GM13976 (cell line): ENCODE measurements at regions not wholly inside any gene's neighbourhood (a gene's known extent, or its start where the extent isn't known, plus 50 kb on each side); places are given as distances from the start of the nearest gene placed in this dataset.

ENCODE experiments used
- DNase-seq: peaks from one replicate; pipeline ENCODE4 v3.0.0; 2012; ENCODE audit warnings: low spot score
- in situ Hi-C: fragments of 300-500 bp; cut with MboI; formaldehyde crosslinking; loops from one replicate; pipeline ENCODE4 v1.12.0; 2022; ENCODE audit warnings: low sequenced_read_pairs, mixed read lengths, inconsistent platforms; ENCODE audit not compliant: unreplicated experiment
- TF ChIP-seq, protein P1 (sequence below): IDR thresholded peaks from 2 replicates; pipeline ENCODE4 v1.5.1; 2012; ENCODE audit warnings: borderline replicate concordance, mild to moderate bottlenecking; ENCODE audit not compliant: insufficient read depth; ENCODE audit errors: extremely low read depth, missing control alignments, control extremely low read depth

DNA sequence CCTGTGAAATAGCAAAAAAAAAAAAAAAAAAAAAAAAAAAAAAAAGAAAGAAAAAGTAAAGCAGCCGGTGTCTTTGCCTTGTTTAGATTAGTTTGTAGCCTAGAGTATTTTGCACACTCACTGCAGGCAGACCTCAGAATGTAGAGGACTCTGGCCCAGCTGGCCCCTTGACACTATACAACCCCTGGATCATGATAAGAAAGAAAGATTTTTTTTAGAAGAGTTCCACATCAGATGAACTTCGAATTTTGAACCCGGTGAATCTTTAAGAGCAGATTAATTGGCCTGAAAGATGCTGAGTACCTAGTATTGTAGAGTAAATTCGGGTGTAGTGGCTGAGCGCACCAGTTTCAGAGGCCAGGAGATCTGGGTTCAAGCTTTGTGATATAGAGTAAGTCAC lies 727.7 kb upstream of the GOLIM4 start:
- DNase-seq: no peak
- TF ChIP-seq, protein P1, sequence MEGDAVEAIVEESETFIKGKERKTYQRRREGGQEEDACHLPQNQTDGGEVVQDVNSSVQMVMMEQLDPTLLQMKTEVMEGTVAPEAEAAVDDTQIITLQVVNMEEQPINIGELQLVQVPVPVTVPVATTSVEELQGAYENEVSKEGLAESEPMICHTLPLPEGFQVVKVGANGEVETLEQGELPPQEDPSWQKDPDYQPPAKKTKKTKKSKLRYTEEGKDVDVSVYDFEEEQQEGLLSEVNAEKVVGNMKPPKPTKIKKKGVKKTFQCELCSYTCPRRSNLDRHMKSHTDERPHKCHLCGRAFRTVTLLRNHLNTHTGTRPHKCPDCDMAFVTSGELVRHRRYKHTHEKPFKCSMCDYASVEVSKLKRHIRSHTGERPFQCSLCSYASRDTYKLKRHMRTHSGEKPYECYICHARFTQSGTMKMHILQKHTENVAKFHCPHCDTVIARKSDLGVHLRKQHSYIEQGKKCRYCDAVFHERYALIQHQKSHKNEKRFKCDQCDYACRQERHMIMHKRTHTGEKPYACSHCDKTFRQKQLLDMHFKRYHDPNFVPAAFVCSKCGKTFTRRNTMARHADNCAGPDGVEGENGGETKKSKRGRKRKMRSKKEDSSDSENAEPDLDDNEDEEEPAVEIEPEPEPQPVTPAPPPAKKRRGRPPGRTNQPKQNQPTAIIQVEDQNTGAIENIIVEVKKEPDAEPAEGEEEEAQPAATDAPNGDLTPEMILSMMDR: no peak
- in situ Hi-C loops: no loop called here

DNA sequence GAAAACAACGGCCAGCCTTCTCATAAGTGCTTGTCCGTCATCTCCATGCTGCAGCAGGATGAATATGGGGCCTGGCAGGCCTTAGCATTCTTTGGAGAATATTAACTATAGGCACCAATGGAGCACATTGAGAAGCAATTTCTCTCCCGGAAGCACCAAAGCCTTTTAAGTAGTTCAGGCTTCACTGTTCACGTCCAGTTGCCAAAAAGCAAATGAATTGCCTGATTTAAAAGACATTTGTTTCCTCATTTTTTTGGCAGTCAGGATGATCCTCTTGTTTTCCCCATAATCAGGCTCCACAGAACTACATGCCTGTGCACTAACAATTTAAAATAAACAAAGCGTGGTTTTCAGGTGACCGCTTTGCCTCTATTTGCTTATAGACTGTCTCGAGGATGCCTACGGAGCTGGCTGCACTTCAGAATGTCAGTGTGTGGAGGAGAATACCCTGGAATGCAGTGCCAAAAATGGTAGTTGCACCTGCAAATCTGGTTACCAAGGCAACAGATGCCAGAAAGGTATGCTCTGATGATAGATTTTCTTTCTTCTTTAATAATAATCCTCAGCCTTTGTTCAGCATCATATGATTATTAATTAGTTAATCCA lies 725.2 kb upstream of the GOLIM4 start:
- DNase-seq: no peak
- in situ Hi-C loops: no loop called here
- TF ChIP-seq, protein P1: no peak

DNA sequence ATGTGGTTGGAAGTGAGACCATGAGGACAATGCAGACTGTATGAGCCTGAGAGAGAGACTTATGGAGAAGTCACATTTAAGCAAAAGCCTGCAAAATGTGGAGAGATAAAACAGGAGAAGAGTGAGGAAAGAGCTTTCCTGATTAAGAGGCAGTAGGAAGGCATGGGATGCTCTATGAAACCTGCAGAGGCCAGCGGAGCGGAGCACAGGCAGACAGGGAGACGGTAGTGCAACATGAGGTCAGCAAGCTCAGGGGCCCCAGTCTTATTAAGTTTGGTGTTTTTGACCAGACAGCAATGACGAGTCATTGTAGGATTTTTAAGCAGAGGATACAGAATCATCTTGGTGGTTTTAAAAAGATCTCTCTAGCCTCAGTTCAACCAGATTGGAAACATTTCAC lies 721.5 kb upstream of the GOLIM4 start:
- in situ Hi-C loops: no loop called here
- no peak for DNase-seq
- TF ChIP-seq, protein P1: no peak

DNA sequence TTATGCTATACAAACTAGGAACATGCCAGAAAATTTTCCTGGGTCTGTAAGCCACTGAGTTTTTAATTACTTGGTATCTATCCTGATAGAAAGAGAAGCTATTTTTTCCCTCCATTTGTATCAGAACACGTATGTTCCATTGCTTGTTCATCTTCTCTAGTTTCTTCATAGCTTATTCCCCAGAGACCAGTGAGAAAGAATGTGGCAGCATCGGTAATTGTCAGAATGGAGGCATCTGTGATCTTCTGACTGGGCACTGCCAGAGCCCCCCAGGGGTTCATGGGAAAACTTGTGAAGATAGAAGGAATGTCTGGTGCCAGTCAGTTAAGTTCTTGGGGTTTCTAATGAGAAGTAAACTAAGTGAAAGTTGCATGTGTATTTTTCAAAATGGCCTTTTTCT lies 720.2 kb upstream of the GOLIM4 start:
- in situ Hi-C loops: no loop called here
- TF ChIP-seq, protein P1: no peak
- no peak for DNase-seq

DNA sequence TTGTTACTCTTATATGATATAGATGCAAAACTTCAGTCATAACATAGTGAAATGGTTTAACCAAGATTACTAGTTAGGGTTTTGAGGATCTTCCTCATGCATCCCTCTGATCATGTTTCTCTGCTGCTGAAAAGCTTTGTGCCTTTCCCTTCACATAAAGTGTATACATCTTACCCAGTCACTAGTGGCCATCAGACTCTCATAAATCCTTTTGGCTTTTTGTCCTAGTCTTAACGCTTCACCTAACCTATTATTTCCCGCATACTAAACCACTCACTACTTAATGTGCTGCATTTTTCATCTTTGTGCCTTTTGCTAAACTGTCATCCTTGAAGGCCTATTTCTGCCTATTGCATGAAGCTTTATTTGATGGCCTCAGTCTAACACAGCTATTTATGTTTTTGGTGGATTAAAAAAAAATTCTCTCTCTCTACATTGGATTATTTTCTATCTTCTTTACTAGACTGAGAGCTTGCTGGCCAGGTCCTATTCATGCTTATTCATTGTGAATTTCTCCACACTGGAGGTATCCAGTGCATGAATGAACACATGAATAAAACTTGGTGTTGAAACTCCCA lies 717.6 kb upstream of the GOLIM4 start:
- in situ Hi-C loops: no loop called here
- TF ChIP-seq, protein P1: no peak
- DNase-seq: no peak

DNA sequence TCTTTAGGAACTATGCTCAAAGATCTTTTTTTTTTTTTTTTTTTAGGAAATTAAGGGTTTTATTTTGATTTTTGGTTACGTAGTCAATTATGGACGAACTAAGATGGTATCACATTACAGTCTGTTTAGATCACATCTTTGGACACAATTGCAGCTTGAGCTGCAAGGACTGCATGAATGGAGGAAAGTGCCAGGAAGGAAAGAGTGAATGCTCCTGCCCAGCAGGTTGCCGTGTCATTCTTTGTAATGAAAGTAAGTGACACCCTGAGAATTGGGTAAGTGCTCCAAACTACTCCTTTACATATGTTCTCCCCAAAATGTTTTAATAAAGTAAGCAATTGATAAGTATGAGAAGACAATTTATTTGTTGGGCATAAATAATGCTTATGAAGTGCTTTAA lies 716.5 kb upstream of the GOLIM4 start:
- DNase-seq: no peak
- TF ChIP-seq, protein P1: no peak
- in situ Hi-C loops: no loop called here
